ES-I3 (cell line): ENCODE measurements at regions not wholly inside any gene's neighbourhood (a gene's known extent, or its start where the extent isn't known, plus 50 kb on each side); places are given as distances from the start of the nearest gene placed in this dataset.
"Not testable (repeated sequence)": the region's sequence is repeated elsewhere in the genome, so short reads cannot be mapped to it uniquely, and the experiment has no call there.

Experiments used
- H3K36me3 ChIP-seq: 2 replicates; pipeline ENCODE4 v1.6.1; 2013; ENCODE audit warnings: mild to moderate bottlenecking, low read length, control low read depth, moderate library complexity; ENCODE audit not compliant: insufficient read depth
- H3K4me1 ChIP-seq: 2 replicates; pipeline ENCODE4 v1.6.1; 2013; ENCODE audit warnings: mild to moderate bottlenecking, control low read depth, low read length; ENCODE audit not compliant: insufficient read depth
- H3K9ac ChIP-seq: 2 replicates; pipeline ENCODE4 v1.6.1; 2013; ENCODE audit warnings: low read depth, mild to moderate bottlenecking, low read length, moderate library complexity
- H3K9me3 ChIP-seq: 2 replicates; pipeline ENCODE4 v1.6.1; 2013; ENCODE audit warnings: mild to moderate bottlenecking, low read length, moderate library complexity; ENCODE audit not compliant: control insufficient read depth, insufficient read depth

DNA sequence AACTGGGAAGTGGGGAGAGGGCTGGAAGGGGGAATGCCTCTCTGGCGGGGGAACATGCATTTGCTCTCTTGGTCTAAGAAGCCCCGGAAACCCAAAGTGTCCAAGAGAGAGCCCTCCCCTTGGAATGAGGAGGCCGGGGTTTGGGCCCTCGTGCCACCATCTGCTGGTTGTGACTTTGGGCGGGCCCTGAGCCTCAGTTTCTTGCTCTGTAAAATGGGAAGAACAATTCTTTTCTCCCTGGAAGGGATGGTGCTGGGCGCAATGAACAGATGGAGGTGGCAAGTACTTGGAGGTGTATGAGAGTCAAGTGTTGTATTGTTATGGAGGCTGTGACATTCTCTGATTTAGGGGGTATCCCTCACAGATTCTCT lies 69.9 kb upstream of the TARDBP start:
- peaks cover 8% of the 10 kb centered on the region for H3K4me1 ChIP-seq
- no peaks in the 10 kb centered on the region for H3K36me3 ChIP-seq
- H3K9ac ChIP-seq, result no peak overlapping the region
- H3K9me3 ChIP-seq, result no peaks in the 10 kb centered on the region

DNA sequence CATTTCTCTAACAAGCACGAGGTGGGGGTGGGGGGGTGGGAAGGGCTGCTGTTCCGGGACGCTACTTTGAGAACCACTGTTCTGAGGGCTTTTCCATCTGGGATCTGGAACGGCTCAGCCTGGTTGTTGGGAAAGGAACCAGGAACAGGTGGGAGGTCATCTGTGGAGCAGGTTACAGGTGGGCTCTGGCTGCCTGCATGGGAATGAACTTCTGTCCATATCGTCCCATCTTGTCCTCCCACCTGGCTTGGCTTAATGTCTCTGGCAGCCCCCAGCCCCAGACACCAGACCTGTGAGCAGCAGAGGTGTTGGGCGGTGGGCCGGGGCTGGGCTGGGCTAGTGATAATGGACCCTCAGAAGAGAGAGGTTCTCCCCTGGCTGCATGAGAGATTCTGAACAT lies 69.4 kb upstream of the TARDBP start:
- peaks cover 8% of the 10 kb centered on the region for H3K4me1 ChIP-seq

DNA sequence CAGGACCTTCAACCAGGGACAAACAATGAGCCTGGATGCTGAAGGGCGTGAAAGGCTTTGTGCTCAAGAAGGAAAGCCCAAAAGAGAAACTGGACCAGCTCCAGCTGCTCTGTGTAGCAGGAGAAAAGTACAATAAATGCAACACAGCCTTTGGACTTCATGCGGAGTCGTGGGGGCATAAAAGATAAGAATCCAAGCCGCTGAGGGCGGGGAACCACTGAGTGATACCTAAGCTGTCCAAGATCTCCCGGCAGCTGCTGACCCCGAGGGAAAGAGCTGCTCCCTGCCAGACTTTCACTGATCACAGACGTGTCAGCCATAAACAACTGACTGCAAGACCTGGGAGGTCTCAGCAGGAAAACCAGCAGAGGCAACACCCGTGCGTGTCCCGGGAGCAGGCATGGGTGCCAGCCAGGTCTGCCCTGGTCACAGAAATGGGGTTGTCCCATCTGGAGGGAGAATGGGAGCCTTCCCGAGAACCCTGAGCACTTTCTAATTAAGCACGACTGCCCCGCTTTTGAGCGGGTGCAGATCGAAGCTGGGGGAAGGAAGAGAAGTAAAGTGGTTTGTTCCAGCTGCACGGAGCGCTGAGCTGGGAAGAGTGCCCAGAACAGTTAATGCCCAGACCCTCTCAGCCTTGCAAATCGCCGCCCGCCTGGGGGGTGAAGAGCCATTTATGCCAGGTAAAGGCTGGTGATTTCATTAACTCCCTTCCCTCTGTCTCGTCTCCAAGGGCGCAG lies 68.3 kb upstream of the TARDBP start:
- H3K9me3 ChIP-seq, result no peaks in the 10 kb centered on the region
- no peaks in the 10 kb centered on the region for H3K36me3 ChIP-seq
- peaks cover 8% of the 10 kb centered on the region for H3K4me1 ChIP-seq
- no peak overlapping the region for H3K9ac ChIP-seq

More for the DNA sequence above, 69.4 kb upstream of the TARDBP start:
- Histone ChIP-seq H3K9ac (no peak overlapping the region), H3K9me3 (no peaks in the 10 kb centered on the region), H3K36me3 (no peaks in the 10 kb centered on the region)

DNA sequence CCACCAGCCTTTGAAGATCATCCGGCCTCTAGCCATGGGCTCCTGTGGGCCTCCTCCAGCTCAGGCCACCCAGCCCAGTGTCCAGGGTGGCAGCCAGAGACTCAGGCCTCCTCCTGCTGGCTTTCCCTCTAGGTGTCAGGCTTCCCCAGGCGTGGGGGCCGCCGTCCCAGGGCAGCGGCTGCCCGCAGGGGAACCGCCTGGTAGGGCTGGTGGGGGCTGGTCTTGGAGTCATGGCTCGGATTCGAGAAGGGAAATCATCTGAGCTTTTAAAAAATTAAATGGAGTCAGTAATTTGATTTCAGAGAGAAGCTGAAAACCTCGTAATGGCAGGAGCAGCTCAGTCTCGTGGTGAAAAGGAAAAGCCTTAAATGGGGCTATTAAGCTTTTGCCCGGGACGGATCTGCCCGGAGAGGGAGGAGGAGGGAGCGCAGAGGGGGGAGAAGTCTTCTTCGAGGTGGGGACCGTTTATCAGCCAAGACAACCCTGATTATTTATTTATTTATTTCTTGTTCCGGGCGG lies 66.4 kb upstream of the TARDBP start:
- Histone ChIP-seq H3K36me3 (no peaks in the 10 kb centered on the region), H3K4me1 (peaks cover 8% of the 10 kb centered on the region), H3K9me3 (no peaks in the 10 kb centered on the region), H3K9ac (no peak overlapping the region)

DNA sequence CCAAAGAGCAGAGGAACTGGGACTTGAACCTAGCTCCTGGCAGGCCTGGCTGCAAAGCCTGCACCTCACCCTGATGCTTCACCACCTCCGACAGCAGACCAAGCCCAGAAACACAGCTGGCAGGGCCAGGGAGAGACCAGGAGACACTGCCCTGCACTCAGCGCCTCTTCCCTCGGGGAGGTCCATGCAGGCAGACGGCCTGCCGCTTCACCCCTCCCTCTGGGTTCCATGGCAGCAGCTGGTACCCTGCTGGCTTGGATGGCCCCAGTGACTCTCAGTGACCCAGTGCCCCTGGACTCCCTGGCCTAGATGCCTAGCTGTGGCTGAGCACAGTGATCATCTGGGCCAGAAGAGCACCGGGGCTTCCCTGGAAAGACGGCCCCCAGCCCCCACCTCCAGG lies 65.3 kb upstream of the TARDBP start:
- Histone ChIP-seq H3K9ac (no peak overlapping the region), H3K4me1 (peaks cover 8% of the 10 kb centered on the region), H3K36me3 (no peaks in the 10 kb centered on the region), H3K9me3 (no peaks in the 10 kb centered on the region)

DNA sequence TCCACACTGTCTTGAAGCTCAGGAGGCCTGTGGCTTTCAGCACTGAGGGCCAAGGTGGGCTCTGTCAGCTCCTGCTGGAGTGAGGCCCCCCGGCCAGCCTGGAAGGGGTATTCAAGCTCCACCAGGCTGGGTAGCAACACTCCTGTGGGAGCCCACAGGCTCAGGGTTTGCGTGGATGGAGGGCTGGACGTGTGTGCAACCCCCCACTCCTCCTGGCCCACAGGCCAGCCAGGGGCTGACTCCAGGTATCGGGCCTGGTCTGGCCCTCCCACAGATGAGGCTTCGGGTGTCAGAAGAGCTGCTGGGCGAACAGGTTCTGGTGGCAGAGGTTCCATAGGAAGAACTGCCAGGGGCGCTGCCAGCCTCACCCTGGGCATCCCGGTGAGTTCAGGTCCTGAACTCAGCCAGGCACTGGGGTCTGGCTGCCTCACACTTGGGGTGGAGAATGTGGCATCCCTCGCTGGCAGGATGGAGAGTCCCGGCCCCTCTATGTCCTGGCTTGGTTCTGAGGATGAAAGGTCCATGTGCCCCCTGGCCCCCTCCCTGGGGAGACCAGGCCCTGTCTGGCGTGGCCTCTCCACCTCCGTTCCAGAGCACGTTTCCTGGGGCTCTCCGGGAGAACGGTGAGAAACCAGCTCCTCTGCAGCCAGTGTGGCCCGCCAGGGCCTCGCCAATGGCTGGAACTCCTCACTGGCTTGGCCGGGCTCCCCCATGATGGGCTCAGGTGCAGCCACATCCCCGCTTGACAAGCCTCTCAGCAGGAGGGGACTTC lies 64.6 kb upstream of the TARDBP start:
- no peaks in the 10 kb centered on the region for H3K36me3 ChIP-seq

DNA sequence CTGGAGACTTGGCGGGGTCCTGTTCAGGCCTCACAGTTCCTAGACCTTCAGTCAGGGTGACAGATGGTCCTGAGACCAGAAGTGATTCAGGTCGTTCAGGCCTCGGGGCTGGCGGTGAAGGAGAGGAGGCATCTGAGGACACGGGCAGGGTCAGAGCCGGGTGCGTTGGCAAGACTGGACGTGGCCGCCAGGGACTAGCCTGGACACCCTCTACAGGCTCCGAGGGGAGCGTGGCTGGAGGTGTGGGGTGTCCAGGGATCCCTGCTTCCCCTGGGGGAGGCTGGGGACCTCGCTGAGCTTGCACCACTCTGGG lies 64.0 kb upstream of the TARDBP start:
- Histone ChIP-seq H3K9ac (no peak overlapping the region), H3K4me1 (peaks cover 8% of the 10 kb centered on the region), H3K36me3 (no peaks in the 10 kb centered on the region), H3K9me3 (no peaks in the 10 kb centered on the region)

More for the DNA sequence above, 64.6 kb upstream of the TARDBP start:
- H3K9me3 ChIP-seq, result no peaks in the 10 kb centered on the region
- H3K4me1 ChIP-seq, result peaks cover 8% of the 10 kb centered on the region
- H3K9ac ChIP-seq, result no peak overlapping the region

DNA sequence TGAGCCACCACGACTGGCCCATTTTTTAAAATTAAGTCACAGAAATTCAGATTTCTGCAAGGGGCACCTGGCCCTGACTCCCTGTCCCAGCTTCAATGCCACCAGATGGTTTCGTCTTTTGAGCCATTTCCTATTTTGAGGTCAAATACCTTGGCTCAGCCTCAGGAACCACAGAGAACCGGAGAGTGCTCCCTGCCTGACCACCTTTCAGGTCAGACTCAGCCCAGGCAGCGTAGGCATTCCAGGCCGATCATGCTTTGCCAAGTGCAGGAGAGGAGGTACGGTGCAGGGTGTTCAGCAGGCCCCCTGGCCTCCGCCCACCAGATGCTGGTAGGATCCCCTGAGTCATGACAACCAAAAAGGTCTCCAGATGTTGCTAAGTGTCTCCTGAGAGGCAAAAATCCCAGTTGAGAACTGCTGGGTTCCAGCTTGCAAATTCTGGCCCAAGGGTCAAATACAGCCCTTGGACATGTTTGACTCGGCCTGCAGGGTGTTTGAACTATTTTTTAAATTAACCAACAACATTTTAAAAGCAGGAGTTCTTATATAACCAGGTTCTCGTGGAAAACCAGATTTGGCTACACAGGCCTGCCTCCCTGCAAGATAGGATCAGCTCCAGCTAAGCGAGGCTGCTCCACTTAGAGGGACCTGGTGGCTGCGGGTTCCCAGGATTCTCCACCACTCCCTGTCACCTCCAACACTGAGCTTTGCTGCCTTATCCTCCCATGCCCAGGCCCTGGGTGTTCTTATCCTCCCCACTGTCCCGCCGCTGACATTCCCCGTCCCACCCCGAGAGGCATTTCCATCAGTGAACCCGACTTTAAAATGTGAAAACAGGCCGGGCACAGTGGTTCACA lies 61.9 kb upstream of the TARDBP start:
- Histone ChIP-seq H3K36me3 (no peaks in the 10 kb centered on the region), H3K4me1 (no peaks in the 10 kb centered on the region), H3K9me3 (no peaks in the 10 kb centered on the region), H3K9ac (no peak overlapping the region)

DNA sequence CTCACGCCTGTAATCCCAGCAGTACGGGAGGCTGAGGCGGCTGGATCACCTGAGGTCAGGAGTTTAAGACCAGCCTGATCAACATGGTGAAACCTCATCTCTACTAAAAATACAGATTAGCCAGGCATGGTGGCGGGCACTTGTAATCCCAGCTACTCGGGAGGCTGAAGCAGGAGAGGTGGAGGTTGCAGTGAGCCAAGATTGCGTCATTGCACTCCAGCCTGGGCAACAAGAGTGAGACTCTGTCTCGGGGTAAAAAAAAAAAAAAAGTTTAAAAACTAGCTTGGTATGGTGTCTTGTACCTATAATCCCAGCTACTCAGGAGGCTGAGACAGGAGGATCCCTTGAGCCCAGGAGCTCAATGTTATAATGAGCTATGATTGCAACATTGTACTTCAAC lies 61.2 kb upstream of the TARDBP start:
- H3K9ac ChIP-seq, H3K36me3 ChIP-seq, H3K4me1 ChIP-seq, H3K9me3 ChIP-seq: not testable (repeated sequence)

DNA sequence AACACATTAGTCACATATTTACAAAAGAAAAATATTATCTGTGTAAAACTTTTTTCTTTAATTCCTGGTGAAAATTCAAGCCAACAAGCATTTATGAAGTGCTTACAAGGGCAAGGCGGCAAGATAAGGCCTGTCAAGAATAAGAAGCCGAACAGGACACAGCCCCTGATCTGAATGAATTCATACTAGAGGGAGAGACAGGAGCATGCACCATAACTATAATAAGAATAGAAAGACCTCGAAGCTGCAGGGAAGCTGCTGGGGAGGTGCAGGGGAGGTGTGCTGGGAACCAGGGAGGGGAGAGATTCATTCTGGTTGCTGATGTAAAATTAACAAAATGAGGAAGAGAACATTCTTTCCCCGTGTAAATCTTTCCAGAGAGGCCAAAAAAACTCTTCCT lies 60.5 kb upstream of the TARDBP start:
- no peaks in the 10 kb centered on the region for H3K36me3 ChIP-seq
- H3K9ac ChIP-seq, result no peak overlapping the region
- no peaks in the 10 kb centered on the region for H3K9me3 ChIP-seq
- H3K4me1 ChIP-seq, result no peaks in the 10 kb centered on the region

DNA sequence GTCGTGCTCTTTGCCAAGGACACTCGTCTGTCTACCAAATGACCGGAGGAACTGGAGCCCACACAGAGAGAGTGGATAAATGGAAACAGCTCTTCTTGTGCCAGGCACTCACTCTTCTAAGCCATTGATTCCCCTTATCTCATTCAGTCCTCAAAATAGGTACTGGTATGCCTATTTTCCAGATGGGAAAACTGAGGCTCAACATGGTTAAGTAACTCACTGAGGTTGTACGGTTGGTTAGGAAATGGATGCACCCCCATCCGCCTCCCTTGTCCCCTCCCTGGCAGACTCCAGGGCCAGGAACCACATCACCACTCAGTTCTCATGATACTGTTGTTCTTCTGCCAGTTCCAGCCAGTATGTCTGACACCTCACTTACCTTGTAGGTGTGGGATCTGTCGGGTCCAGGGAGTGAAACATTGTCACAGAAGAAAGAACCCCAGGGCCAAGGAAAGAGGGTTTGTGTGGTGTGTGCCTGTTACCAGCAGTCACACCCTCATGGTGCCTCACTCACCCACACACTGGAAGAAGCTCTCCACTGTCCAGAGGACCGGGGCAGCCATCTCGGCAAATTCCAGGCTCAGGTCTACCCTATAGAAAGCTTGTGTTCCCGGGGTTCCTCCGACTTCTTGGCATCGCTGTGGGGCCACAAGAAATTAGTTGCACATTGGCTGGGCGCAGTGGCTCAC lies 58.8 kb upstream of the TARDBP start:
- H3K9me3 ChIP-seq, result no peaks in the 10 kb centered on the region
- H3K9ac ChIP-seq, result no peak overlapping the region
- peaks cover 2% of the 10 kb centered on the region for H3K4me1 ChIP-seq
- no peaks in the 10 kb centered on the region for H3K36me3 ChIP-seq

DNA sequence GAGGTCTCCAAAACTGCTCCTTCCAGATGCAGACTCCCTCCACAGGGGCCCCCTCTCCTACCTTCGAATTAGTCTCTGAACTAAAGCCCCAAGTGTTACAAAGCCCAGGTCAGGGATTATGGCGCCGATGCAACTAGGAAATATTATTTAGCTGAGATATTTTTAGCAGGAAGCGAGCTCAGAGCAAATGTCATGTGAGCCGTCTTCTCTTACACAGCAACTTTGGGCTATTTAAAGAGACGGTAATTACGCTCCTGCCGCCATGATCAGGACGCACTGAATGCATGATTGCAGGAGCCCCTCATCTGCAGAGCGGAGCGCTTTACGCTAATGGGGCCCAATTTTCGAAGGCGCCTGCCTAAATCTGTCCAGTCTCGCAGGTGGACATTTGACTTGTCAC lies 55.3 kb upstream of the TARDBP start:
- Histone ChIP-seq H3K9ac (no peak overlapping the region), H3K9me3 (no peaks in the 10 kb centered on the region), H3K4me1 (peaks cover 11% of the 10 kb centered on the region), H3K36me3 (no peaks in the 10 kb centered on the region)

DNA sequence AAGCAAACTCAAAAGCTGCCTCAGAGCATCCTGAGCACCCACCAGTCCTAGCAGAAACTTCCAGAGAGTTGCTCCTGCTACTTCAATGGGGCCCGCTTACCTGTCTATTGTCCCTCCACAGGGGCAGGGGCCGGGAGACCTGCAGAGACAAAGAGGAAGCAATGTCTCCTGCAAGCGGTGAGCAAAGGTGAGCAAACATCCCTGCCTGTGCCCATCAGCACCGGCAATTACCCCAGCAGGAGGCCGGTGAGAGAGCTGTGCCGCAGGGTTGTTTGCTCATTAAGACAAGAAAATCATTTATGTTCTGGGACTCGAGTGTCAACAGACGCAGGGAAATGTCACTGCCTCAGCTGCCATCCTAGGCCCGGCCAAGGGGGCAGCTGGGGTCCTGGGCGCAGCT lies 53.8 kb upstream of the TARDBP start:
- Histone ChIP-seq H3K9me3 (no peaks in the 10 kb centered on the region), H3K36me3 (no peaks in the 10 kb centered on the region), H3K9ac (no peak overlapping the region), H3K4me1 (peaks cover 11% of the 10 kb centered on the region)
